Activated T-cell treated with anti-CD3 and anti-CD28 coated beads for 48 hours (primary cell): ENCODE measurements at regions not wholly inside any gene's neighbourhood (a gene's known extent, or its start where the extent isn't known, plus 50 kb on each side); places are given as distances from the start of the nearest gene placed in this dataset.

Experiments used
- DNase-seq: peaks from one replicate; pipeline ENCODE4 v3.0.0-alpha.2; 2020; ENCODE audit warnings: low read depth

DNA sequence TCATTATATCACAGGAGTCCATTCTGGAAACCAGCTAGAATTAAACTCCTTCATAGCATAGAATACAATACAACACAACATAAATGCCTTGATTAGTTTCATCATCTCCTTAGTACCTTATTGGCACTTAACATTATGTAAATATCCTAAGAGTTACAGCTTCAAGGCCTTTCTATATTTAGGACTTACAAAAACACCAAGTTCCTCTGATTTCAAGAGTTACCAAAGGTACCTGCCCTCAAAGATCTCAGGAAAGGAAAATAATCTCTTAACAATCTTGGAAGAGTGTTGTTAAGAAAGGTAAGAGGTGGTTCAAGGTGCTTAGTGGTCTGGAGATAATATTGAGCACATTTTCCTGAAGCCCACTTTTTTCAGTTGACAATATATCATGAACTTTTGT is 477.7 kb downstream of the IGSF11 start:
- no peak for DNase-seq

DNA sequence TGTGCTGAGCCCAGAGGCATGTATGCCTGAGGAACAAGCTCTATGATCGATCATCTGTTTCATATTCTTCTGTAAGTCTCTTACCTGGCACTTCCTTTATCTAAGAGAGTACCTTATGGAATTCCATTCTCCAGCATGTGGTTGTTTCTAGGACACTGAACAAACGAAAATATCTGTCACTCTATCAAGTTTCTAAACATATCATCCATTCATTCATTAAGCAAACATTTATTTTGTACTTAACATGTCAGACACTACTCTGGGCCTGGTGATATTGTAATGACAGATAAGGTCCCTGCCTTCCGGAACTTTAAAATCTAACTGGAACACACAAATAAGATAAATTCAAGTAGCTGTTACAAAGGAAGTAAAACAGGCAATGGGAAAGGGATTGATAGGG is 477.1 kb downstream of the IGSF11 start:
- DNase-seq, result no peak

DNA sequence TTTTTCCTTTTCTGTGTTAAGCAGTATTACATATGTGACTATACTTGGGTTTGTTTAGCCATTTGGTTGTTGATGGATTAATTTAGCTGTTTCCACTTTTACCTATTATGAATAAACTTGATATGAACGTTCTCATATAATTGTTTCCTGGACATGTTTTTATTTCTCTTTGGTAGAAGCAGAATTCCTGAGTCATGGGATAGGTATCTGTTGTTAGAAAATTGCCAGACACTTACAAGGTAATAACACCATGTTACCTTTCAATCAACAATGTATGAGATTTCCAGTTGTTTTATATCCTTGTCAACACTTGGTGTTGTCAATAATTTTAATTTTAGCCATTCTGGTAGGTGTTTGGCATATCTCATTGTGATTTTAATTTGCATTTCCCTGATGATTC is 475.4 kb downstream of the IGSF11 start:
- no peak for DNase-seq

DNA sequence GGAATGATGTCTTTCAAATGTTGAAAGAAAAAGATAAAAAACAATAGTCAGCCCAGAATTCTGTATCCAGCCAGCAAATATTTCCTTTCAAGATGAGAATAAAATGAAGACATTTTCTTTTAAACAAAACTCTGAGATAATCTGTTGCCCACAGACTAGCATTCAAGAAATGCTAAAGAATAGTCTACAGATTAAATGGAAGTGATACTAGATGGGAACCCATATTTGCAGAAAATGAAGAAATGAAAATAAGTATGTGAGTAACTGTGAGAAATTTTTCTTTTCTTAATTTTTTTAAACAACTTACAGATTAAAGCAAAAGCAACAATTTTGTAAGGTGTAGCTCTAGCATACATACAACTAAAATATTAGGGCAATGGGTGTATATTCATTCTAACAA is 469.8 kb downstream of the IGSF11 start:
- DNase-seq, result no peak

GRCh38 chr3:118573912-118574311 is 460.7 kb downstream of the IGSF11 start:
- no peak for DNase-seq

DNA sequence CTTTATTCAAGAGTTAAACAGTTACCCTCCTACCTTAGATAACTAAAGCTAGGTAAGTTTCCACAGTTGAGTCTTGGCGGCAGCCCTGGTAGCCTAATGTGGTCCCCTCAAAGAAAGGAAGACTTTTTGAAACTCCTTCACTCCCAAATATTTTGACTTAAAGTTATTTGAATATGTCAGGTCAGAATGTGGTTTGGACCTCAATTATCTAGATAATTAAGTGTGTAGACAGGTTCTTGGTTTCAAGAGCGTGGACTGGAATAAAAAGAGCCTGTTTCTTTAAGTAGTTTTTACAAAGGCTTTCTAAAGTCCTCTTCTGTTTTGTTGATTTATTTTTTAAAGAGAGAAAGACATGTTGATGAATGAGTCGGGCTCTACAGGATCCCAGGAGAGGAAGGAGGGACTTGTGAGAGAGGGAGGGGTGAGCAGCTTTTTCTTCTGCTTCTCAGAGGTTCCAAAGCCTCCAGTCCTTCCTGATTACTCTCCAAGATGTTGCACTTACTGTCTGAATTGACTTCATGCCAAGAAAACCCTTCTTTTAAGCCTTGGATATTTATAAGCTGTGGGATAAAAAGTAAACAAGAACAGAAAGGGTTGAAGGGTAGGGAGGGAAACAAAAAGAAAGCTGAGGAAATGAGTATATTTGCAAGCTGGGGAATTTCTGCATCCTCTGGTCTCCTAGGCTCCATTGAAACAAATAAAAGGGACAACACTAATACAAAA is 457.4 kb downstream of the IGSF11 start:
- no peak for DNase-seq

DNA sequence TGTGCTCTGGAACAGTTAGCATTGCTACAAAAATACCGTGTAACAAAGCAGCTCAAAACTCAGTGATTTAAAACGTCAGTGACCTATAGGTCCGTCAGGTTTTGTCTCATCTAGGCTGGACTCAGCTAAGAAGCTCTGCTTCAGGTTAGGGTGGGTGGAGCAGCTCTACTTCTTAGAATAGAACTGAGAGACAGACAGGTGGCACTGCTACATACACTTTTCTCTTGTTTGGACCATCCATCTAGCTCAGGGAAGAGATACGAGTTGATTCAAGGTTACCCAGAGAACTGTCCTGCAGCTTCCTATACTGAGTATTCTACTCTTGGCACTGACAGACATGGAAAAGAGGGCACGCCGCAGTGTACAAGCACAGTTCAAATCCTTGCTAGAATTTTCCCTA is 456.1 kb downstream of the IGSF11 start:
- no peak for DNase-seq

DNA sequence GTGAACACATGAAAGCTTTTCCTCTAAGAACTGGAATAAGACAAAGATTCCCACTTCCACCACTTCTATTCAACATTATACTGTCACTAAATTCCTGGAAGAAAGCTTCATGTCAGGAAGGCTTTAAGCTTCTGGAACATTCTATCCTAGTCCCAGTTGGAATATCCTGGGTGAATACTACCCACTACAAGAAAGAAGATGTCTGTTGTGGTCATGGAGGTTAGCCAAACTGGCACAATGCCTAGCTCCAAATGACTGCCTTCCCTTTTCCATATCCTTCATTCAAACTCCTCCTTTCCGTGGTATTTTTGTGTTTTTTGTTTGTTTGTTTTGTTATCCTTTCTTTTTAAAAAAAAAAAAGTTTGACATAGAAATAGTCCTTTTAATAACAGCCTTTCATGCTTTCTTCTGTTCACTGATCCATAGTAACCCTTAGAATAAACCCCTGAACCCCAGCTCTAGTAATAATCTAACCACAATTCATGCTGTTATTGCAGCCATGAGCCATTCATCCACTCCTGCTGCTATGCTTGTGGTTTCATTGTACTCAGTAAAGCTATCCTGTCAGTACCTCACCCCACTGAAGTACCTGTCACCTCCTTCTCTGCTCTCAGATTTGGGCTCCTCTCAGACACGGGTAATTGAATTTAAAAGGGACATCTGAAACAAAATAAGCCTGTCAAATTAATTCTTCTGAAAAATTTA is 447.5 kb downstream of the IGSF11 start:
- DNase-seq, result no peak

DNA sequence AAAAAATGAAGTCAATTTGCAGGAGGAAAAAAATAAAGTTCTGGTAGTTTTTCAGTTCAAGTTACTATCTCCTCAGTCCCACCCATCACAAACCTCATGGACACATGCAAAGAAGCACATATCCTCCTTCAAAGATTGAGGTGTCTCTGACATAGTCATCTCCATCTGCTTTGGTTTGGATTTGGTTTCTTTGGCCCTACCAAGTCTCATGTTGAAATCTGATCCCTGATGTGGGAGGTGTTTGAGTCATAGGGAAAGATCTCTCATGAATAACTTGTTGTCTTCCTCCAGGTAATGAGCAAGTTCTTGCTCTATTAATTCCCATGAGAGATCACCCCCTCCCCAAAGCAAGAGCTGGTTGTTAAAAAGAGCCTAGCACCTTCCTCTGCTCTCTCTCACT is 446.8 kb downstream of the IGSF11 start:
- no peak for DNase-seq

- DNase-seq, result no peak
These were observed 441.4 kb downstream of the IGSF11 start for GRCh38 chr3:118593277-118593670.

DNA sequence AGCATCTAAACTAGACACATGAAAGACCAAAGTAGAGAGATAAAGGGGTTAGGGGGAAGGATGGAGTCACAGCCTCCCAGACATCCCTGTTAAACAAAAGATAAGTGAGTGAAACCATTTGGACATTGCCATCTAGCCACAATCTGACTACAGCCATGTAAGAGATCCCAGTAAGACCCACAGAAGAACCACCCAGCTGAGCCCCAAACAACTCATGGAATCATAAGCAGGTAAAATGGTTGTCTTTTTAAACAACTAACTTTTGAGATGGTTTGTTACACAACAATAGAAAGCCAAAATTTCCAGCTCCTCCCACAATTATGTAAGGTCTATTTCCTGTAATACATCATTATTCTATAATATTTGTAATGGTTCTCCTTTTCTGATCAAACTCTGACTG is 437.5 kb downstream of the IGSF11 start:
- no peak for DNase-seq

GRCh38 chr3:118607915-118608820 is 426.5 kb downstream of the IGSF11 start:
- DNase-seq, result no peak

DNA sequence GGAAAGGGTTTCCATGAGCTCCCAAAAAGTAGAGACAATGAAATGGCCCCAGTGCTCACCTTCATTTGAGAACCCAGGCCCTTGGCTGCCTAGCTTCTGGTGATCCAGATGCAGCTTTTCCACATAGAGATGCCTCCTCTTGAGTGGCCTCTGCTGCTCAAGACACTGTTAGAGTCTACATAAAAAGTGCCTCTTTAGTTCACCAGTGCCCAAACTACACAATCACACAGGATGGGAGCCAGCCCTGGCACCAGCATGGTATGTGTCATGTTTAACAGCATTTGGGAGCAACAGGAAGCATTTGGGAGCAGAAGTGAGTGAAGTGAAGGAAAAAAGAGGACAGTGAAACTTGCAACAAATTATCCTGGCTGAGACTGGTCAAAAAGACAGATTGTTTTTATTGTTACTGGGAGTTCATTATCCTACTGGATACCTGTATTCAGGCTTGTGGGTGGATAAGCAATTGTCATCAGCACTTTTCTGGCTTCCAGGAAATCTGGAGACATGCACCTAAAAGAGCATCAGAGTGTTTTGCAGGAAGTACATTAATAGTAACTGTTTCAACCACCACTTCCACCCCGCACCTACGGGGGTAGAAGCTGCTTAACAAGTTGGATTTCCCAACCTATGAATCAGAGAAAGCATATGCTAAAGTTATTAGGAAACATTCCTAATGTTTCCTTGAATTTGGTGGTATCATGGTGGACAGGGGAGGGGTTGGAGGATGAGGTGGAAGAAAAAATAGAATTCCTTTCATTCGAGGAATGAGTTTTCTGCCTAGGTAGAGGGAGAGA is 416.2 kb downstream of the IGSF11 start:
- no peak for DNase-seq

- DNase-seq, result no peak
These were observed 408.2 kb downstream of the IGSF11 start for GRCh38 chr3:118626453-118626852.

GRCh38 chr3:118628704-118629341 is 405.8 kb downstream of the IGSF11 start:
- DNase-seq, result peak; percentile 10

- DNase-seq, result no peak
These were observed 404.8 kb downstream of the IGSF11 start for GRCh38 chr3:118629821-118630220.

DNA sequence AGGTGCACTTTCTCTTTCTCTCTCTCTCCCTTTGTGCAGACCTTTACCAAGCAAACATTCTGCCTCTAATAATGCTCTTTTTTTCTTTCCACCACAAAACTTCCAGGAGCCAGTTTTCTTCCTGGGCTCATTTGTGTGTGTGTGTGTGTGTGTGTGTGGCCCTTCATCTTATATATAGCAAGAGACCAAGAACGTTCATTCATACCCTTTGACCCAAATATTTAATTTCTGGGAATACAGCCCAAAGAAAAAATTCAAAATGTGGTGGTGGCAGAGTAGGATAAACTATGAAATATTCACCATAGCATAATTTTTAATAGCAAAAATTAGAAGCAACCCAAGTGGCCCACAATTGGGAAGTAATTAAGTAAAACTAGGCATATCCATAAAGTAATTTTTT is 398.9 kb downstream of the IGSF11 start:
- no peak for DNase-seq

GRCh38 chr3:118636841-118637240 is 397.8 kb downstream of the IGSF11 start:
- DNase-seq, result no peak

- no peak for DNase-seq
These were observed 396.8 kb downstream of the IGSF11 start for GRCh38 chr3:118637846-118638245.

GRCh38 chr3:118641608-118642007 is 393.0 kb downstream of the IGSF11 start:
- DNase-seq, result no peak

DNA sequence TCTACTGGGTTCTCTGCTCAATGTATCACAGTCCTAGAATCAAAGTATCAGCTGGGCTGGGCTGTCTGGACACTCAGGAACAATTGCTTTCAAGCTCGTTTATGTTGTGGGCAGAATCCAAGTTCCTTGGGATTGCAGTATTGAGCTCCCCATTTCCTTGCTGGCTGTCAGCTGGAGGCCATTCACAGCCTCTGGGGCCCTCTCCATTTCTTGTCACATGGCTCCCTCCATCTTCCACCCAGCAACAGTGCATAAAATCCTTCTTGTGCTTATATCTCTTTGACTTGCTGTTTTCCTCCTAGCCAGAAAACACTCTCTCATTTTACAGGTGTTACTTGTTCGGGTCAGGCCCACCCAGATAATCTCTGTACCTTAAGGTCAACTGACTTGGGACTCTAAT is 363.5 kb downstream of the IGSF11 start:
- no peak for DNase-seq

DNA sequence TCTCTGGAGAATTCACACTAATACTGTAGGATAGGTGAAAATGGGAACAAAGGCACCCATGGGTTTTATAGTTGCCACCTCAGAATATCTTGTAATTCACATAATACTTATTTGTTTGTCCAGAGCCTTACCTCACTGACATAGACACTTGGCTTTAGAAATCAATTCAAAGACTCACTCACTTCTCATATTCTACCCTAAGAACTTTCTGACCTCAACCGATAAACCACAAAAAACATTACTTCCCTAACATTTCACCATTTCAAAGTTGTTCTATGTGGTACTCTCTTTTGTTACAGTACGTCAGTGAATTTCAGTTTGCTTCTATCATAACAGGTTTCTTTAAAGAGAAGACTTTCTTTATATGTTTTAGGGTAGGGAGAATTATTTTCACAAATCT is 359.3 kb downstream of the IGSF11 start:
- no peak for DNase-seq
